AG08395 (cell line): ENCODE measurements at regions not wholly inside any gene's neighbourhood (a gene's known extent, or its start where the extent isn't known, plus 50 kb on each side); places are given as distances from the start of the nearest gene placed in this dataset.
"Not testable (repeated sequence)": the region's sequence is repeated elsewhere in the genome, so short reads cannot be mapped to it uniquely, and the experiment has no call there.

ENCODE experiments used
- DNase-seq: peaks from one replicate; pipeline ENCODE4 v3.0.0; 2012; ENCODE audit warnings: mixed read lengths, low spot score

- no peak for DNase-seq
These were observed 633.1 kb upstream of the CHRM3 start for GRCh38 chr1:238753252-238753651.

GRCh38 chr1:238752327-238752726 is 634.0 kb upstream of the CHRM3 start:
- no peak for DNase-seq

- no peak for DNase-seq
These were observed 641.3 kb upstream of the CHRM3 start for GRCh38 chr1:238745069-238745468.

GRCh38 chr1:238738892-238739291 is 647.5 kb upstream of the CHRM3 start:
- no peak for DNase-seq

GRCh38 chr1:238727670-238728069 is 658.7 kb upstream of the CHRM3 start:
- DNase-seq = no peak

GRCh38 chr1:238722812-238723211 is 663.6 kb upstream of the CHRM3 start:
- DNase-seq = no peak

GRCh38 chr1:238710697-238711096 is 675.7 kb upstream of the CHRM3 start:
- no peak for DNase-seq

- no peak for DNase-seq
These were observed 685.3 kb upstream of the CHRM3 start for GRCh38 chr1:238701024-238701423.

GRCh38 chr1:238690415-238690814 is 696.0 kb upstream of the CHRM3 start:
- no peak for DNase-seq

GRCh38 chr1:238684576-238684975 is 701.8 kb upstream of the CHRM3 start:
- not testable (repeated sequence) for DNase-seq

GRCh38 chr1:238681451-238681850 is 704.9 kb upstream of the CHRM3 start:
- no peak for DNase-seq

- DNase-seq = no peak
These were observed 705.3 kb upstream of the CHRM3 start for GRCh38 chr1:238681021-238681420.

GRCh38 chr1:238677567-238677966 is 708.8 kb upstream of the CHRM3 start:
- DNase-seq = no peak

GRCh38 chr1:238675221-238675620 is 711.1 kb upstream of the CHRM3 start:
- DNase-seq = no peak

GRCh38 chr1:238674316-238674715 is 712.1 kb upstream of the CHRM3 start:
- DNase-seq = no peak

GRCh38 chr1:238673561-238673960 is 712.8 kb upstream of the CHRM3 start:
- DNase-seq = no peak

- no peak for DNase-seq
These were observed 713.6 kb upstream of the CHRM3 start for GRCh38 chr1:238672806-238673205.

GRCh38 chr1:238672262-238672661 is 714.1 kb upstream of the CHRM3 start:
- no peak for DNase-seq

GRCh38 chr1:238664139-238664538 is 722.2 kb upstream of the CHRM3 start:
- DNase-seq = no peak

GRCh38 chr1:238660849-238661248 is 725.5 kb upstream of the CHRM3 start:
- DNase-seq = no peak

GRCh38 chr1:238658763-238659162 is 727.6 kb upstream of the CHRM3 start:
- no peak for DNase-seq

- DNase-seq = no peak
These were observed 732.6 kb upstream of the CHRM3 start for GRCh38 chr1:238653693-238654321.

GRCh38 chr1:238652346-238652968 is 733.9 kb upstream of the CHRM3 start:
- DNase-seq = no peak

GRCh38 chr1:238649200-238649599 is 737.2 kb upstream of the CHRM3 start:
- no peak for DNase-seq
